ENCODE measurements at regions not wholly inside any gene's neighbourhood (a gene's known extent, or its start where the extent isn't known, plus 50 kb on each side); places are given as distances from the start of the nearest gene placed in this dataset.

DNA sequence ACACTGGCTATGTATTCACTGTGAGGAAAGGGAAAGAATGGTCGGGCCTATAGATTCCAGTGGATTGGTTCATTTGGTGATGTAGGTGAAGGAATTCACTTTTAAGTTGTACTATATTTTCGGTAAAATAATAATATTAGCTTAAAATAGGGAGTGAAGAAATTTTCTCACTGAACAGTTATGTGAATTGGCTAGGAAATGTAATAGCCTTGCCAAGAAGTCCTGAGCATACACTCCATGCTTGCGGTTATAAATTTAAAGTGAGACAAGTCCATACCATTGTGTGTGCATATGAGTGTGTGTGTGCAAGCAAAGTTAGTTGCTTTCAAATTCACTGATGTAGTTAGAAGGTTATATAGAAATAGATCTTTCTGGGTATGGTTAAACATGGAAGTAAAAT is 1651.0 kb downstream of the NCAM2 start:
- TF ChIP-seq, protein P1, sequence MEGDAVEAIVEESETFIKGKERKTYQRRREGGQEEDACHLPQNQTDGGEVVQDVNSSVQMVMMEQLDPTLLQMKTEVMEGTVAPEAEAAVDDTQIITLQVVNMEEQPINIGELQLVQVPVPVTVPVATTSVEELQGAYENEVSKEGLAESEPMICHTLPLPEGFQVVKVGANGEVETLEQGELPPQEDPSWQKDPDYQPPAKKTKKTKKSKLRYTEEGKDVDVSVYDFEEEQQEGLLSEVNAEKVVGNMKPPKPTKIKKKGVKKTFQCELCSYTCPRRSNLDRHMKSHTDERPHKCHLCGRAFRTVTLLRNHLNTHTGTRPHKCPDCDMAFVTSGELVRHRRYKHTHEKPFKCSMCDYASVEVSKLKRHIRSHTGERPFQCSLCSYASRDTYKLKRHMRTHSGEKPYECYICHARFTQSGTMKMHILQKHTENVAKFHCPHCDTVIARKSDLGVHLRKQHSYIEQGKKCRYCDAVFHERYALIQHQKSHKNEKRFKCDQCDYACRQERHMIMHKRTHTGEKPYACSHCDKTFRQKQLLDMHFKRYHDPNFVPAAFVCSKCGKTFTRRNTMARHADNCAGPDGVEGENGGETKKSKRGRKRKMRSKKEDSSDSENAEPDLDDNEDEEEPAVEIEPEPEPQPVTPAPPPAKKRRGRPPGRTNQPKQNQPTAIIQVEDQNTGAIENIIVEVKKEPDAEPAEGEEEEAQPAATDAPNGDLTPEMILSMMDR (IDR thresholded peaks at IDR 0.05; ENCODE audit: insufficient read depth, low read depth, low read length): no peak
- TF ChIP-seq EZH2 (IDR thresholded peaks at IDR 0.05; ENCODE audit: insufficient read depth, low read length): no peak

Data from astrocyte (in vitro differentiated cells and primary cell).